A673 (cell line): ENCODE measurements at regions not wholly inside any gene's neighbourhood (a gene's known extent, or its start where the extent isn't known, plus 50 kb on each side); places are given as distances from the start of the nearest gene placed in this dataset.

Source experiments
- BruUV-seq: library from RNA; stranded (reverse); fragments of 400-500 nt; replicated peaks from 2 replicates; lab custom pipeline; 2021; lab: Mats Ljungman, UMichigan
- CTCF ChIA-PET: fragments of 300-600 bp; sonication (Branson Sonifier 250); formaldehyde crosslinking; loops from one replicate; lab custom pipeline; 2022; ENCODE audit warnings: antibody characterized with exemption; lab: Charles Lee
- POLR2A ChIA-PET: fragments of 300-600 bp; sonication (Branson Sonifier 250); formaldehyde crosslinking; loops from one replicate; lab custom pipeline; 2022; ENCODE audit warnings: antibody characterized with exemption; ENCODE audit not compliant: low non-redundant PET; lab: Charles Lee
- DNase-seq: peaks from one replicate; pipeline ENCODE4 v3.0.0-alpha.2; 2015; ENCODE audit warnings: low spot score
- H3K27ac ChIP-seq: fragments of 200-600 bp; sonication (generic); 2 replicates; pipeline ENCODE4 v1.5.1; 2016; ENCODE audit warnings: mixed run types, low read depth, mild to moderate bottlenecking, mixed read lengths, antibody characterized with exemption, low read length; ENCODE audit not compliant: poor library complexity, severe bottlenecking
- H3K27me3 ChIP-seq: fragments of 200-600 bp; sonication (generic); replicated peaks from 2 replicates; pipeline ENCODE4 v1.6.1; 2017; ENCODE audit warnings: mixed run types, low read depth, mild to moderate bottlenecking, mixed read lengths, antibody characterized with exemption, low read length; ENCODE audit not compliant: insufficient read depth, poor library complexity
- H3K36me3 ChIP-seq: fragments of 200-600 bp; sonication (generic); 2 replicates; pipeline ENCODE4 v1.6.1; 2016; ENCODE audit warnings: mixed run types, mild to moderate bottlenecking, mixed read lengths, antibody characterized with exemption, low read length; ENCODE audit not compliant: insufficient read depth, poor library complexity, severe bottlenecking
- H3K4me1 ChIP-seq: fragments of 200-600 bp; sonication (generic); 2 replicates; pipeline ENCODE4 v1.6.1; 2017; ENCODE audit warnings: mixed run types, mild to moderate bottlenecking, mixed read lengths, antibody characterized with exemption, low read length; ENCODE audit not compliant: insufficient read depth, poor library complexity, severe bottlenecking
- H3K4me3 ChIP-seq: fragments of 200-600 bp; sonication (generic); 2 replicates; pipeline ENCODE4 v1.5.1; 2016; ENCODE audit warnings: low read depth, mixed run types, mild to moderate bottlenecking, mixed read lengths, low read length; ENCODE audit not compliant: poor library complexity, severe bottlenecking
- H3K9me3 ChIP-seq: fragments of 200-600 bp; sonication (generic); 2 replicates; pipeline ENCODE4 v1.6.1; 2016; ENCODE audit warnings: mixed run types, low read depth, mild to moderate bottlenecking, mixed read lengths, antibody characterized with exemption, low read length; ENCODE audit not compliant: poor library complexity, severe bottlenecking
- CTCF ChIP-seq: fragments of 300-800, 200-600 bp; sonication (generic); conservative IDR thresholded peaks from 2 replicates; pipeline ENCODE4 v1.5.1; 2017; ENCODE audit warnings: low read depth, mild to moderate bottlenecking, antibody characterized with exemption, low read length, moderate library complexity, mixed read lengths
- EZH2 ChIP-seq: fragments of 200-600 bp; sonication (generic); IDR thresholded peaks from 2 replicates; pipeline ENCODE4 v1.6.1; 2017; ENCODE audit warnings: borderline replicate concordance, low read depth, mild to moderate bottlenecking, mixed read lengths, antibody characterized with exemption, low read length; ENCODE audit not compliant: poor library complexity, severe bottlenecking
- intact Hi-C: fragments of 100-400 bp; cut with micrococcal nuclease; formaldehyde crosslinking; loops from one replicate; pipeline ENCODE4 v1.10.0; 2022; ENCODE audit not compliant: unreplicated experiment

GRCh38 chr16:62876133-62876532 is 839.9 kb upstream of the CDH8 start:
- no peak for DNase-seq
- Histone ChIP-seq H3K27me3 (no peaks in the 10 kb centered on the region), H3K4me1 (no peaks in the 10 kb centered on the region), H3K36me3 (no peaks in the 10 kb centered on the region), H3K9me3 (no peaks in the 10 kb centered on the region), H3K4me3 (no peak overlapping the region), H3K27ac (no peak overlapping the region)
- ChIA-PET POLR2A (no interaction called here), CTCF (no interaction called here)
- BruUV-seq = no TSS peak
- no peak for TF ChIP-seq CTCF
- intact Hi-C loops = loop anchor here (10.0 kb wide), 1 partner anchor 651 kb away; no protein-coding TSS in a partner anchor

- BruUV-seq = no TSS peak
These were observed 836.1 kb upstream of the CDH8 start for GRCh38 chr16:62872339-62872738.

DNA sequence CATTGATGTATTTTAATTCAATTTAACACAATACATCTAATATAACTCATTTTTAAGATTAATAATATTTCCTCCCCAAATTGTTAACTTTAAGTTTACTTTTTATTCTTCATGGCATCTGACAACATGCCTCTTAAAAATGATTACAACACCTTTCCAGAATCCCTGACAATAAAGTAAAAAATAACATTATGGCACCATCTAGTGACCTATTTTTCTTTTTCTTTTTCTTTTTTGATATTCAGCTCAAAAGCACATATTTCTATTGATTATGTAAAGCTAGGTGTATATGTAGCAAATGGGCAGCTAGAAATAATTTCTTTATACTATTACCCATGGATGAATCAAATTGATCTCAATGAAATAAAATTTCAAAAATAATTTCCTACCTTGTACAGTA is 834.3 kb upstream of the CDH8 start:
- Histone ChIP-seq H3K36me3 (no peaks in the 10 kb centered on the region), H3K4me3 (no peak overlapping the region), H3K4me1 (no peaks in the 10 kb centered on the region), H3K27ac (no peak overlapping the region), H3K27me3 (no peaks in the 10 kb centered on the region), H3K9me3 (no peaks in the 10 kb centered on the region)
- CTCF ChIA-PET = no interaction called here
- no peak for DNase-seq
- POLR2A ChIA-PET = no interaction called here
- no TSS peak for BruUV-seq
- intact Hi-C loops = loop anchor here (10.0 kb wide), 1 partner anchor 646 kb away; no protein-coding TSS in a partner anchor
- TF ChIP-seq EZH2 (no peak), CTCF (0 out of 2 replicates have a peak, but pooled peaks have one; percentile 30)

More at GRCh38 chr16:62872339-62872738, 836.1 kb upstream of the CDH8 start:
- Histone ChIP-seq H3K4me1 (no peaks in the 10 kb centered on the region), H3K4me3 (no peak overlapping the region), H3K9me3 (no peaks in the 10 kb centered on the region), H3K36me3 (no peaks in the 10 kb centered on the region), H3K27me3 (no peaks in the 10 kb centered on the region), H3K27ac (no peak overlapping the region)
- POLR2A ChIA-PET = no interaction called here
- intact Hi-C loops = loop anchor here (10.0 kb wide), 1 partner anchor 648 kb away; no protein-coding TSS in a partner anchor
- no peak for TF ChIP-seq CTCF
- no peak for TF ChIP-seq EZH2
- CTCF ChIA-PET = no interaction called here
- DNase-seq = no peak
